ENCODE measurements at regions not wholly inside any gene's neighbourhood (a gene's known extent, or its start where the extent isn't known, plus 50 kb on each side); places are given as distances from the start of the nearest gene placed in this dataset.

GRCh38 chr2:167843657-167844056 is 403.7 kb downstream of the STK39 start:
- TF ChIP-seq SUZ12 (IDR thresholded peaks at IDR 0.05) (no peak), FOXM1 (IDR thresholded peaks at IDR 0.05; ENCODE audit: borderline replicate concordance) (no peak), FOXA1 (IDR thresholded peaks at IDR 0.05) (no peak), SP1 (IDR thresholded peaks at IDR 0.05) (no peak), TARDBP (IDR thresholded peaks at IDR 0.05) (no peak)
